ENCODE measurements at regions not wholly inside any gene's neighbourhood (a gene's known extent, or its start where the extent isn't known, plus 50 kb on each side); places are given as distances from the start of the nearest gene placed in this dataset.

DNA sequence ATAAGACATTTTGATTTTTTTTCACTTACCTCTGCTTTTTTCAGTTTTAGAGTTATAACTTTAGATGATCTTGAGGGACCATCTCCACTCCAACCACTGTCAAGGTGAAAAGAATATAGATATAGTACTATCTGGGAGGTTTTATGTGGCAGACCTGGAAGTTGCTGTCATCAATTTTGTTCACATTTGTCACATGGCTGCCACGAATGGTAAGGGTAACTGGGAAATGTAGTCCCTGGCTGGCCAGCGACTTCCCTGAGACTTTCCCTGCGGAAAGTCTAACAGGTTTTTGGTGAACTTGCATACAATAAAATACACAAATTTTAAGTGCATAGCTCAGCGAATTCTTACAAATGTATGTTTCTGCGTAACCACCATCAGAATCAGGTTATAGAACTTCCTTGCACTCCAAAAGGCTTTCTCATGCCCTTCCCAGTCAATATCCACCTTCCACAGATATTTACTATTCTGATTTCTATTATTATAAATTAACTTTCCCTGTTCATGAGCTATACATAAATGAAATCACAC lies 121.5 kb downstream of the MAT2B start:
- Histone ChIP-seq H4K20me1 (ENCODE audit: insufficient read depth) (no peaks in the 10 kb centered on the region), H3F3A (ENCODE audit: insufficient read depth) (no peaks in the 10 kb centered on the region), H3K9me3 (ENCODE audit: low read depth) (no peaks in the 10 kb centered on the region), H3K36me3 (ENCODE audit: low read depth) (no peaks in the 10 kb centered on the region), H3K27ac (no peak overlapping the region), H3K4me2 (ENCODE audit: unreplicated experiment) (no peak overlapping the region), H3K4me3 (no peak overlapping the region), H3K4me1 (ENCODE audit: insufficient read depth) (no peaks in the 10 kb centered on the region), H3K79me2 (ENCODE audit: insufficient read depth) (no peaks in the 10 kb centered on the region), H3K9me2 (ENCODE audit: insufficient read depth) (no peaks in the 10 kb centered on the region), H3K27me3 (replicated peaks; ENCODE audit: insufficient read depth) (no peaks in the 10 kb centered on the region), H2AFZ (no peak overlapping the region), H3K9ac (no peak overlapping the region)
- in situ Hi-C loops (cut with MboI), result no loop called here
- 58 to 60% methylated on average over 5 of the region's 5 CpGs for WGBS, 2 experiments (ENCODE audit: low coverage in 1 of 2, low lambda C conversion rate in 2 of 2, missing lambda C conversion rate in 2 of 2)
- TF ChIP-seq EZH2phosphoT487 (IDR thresholded peaks at IDR 0.05; ENCODE audit: insufficient read depth, low read depth), result no peak
- TF ChIP-seq EZH2 (IDR thresholded peaks at IDR 0.05; ENCODE audit: insufficient read depth, poor library complexity, severe bottlenecking), result no peak
- no peak for DNase-seq

DNA sequence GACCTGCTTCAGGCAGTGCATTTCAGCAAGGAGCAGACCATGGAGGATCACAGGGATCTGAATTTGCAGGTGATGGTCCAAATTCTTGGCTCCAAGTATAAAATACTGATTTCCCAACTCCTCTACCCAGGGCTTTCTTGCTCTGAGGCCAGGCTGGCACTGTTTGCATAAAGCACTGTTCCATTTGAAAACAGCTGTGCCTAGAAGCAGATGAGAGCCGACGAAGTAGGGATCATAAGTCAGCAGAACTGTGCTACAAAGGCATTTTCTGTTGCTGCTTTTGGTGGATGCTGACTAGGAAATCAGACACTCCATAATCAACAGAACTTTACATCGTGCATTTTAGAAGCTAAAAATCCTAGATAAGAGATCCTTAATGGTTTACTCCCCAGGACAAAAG lies 126.4 kb downstream of the MAT2B start:
- Histone ChIP-seq H3K9me2 (ENCODE audit: insufficient read depth) (no peaks in the 10 kb centered on the region), H3F3A (ENCODE audit: insufficient read depth) (no peaks in the 10 kb centered on the region), H3K4me2 (ENCODE audit: unreplicated experiment) (no peak overlapping the region), H3K4me1 (ENCODE audit: insufficient read depth) (no peaks in the 10 kb centered on the region), H3K9me3 (ENCODE audit: low read depth) (no peaks in the 10 kb centered on the region), H3K27ac (no peak overlapping the region), H3K9ac (no peak overlapping the region), H4K20me1 (ENCODE audit: insufficient read depth) (no peaks in the 10 kb centered on the region), H3K79me2 (ENCODE audit: insufficient read depth) (no peaks in the 10 kb centered on the region), H3K4me3 (no peak overlapping the region), H3K27me3 (replicated peaks; ENCODE audit: insufficient read depth) (peaks cover 7% of the 10 kb centered on the region; the same call in 1 of the 2 replicates), H2AFZ (no peak overlapping the region), H3K36me3 (ENCODE audit: low read depth) (no peaks in the 10 kb centered on the region)
- TF ChIP-seq EZH2phosphoT487 (IDR thresholded peaks at IDR 0.05; ENCODE audit: insufficient read depth, low read depth) (no peak), EZH2 (IDR thresholded peaks at IDR 0.05; ENCODE audit: insufficient read depth, poor library complexity, severe bottlenecking) (no peak)
- WGBS, 2 experiments (ENCODE audit: low coverage in 1 of 2, low lambda C conversion rate in 2 of 2, missing lambda C conversion rate in 2 of 2), result 7 to 11% methylated on average over 3 of the region's 3 CpGs
- DNase-seq, result no peak
- in situ Hi-C loops (cut with MboI), result no loop called here

DNA sequence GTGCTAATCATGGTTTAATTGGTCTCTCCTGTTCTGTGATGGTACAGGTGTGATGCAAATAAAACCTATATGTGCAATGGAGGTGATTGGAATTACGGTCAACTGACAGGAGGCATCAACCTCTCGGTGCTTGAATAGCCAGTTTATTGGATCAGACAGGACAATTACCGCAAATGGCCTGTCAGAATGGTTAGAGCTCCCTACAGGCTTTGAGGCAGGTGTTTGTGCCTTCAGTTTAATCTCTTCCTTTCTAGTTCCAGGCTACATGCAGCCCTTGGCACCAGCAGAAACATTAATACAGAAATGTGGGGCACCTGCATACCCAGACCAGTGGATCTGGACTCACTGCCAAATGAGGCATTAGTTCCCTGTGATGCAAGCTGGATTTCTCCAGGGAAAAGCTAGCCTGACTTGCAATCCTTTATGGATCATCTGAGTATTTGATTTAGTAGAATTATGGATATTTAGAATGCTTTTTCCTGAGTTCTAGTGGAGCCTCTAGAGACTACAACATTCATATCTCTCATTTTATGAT lies 128.6 kb downstream of the MAT2B start:
- H3K9me2 ChIP-seq (ENCODE audit: insufficient read depth), result no peaks in the 10 kb centered on the region
- no peak for TF ChIP-seq EZH2 (IDR thresholded peaks at IDR 0.05; ENCODE audit: insufficient read depth, poor library complexity, severe bottlenecking)
- no peak for TF ChIP-seq EZH2phosphoT487 (IDR thresholded peaks at IDR 0.05; ENCODE audit: insufficient read depth, low read depth)
- WGBS, 2 experiments (ENCODE audit: low coverage in 1 of 2, low lambda C conversion rate in 2 of 2, missing lambda C conversion rate in 2 of 2), result 42 to 44% methylated on average over 3 of the region's 3 CpGs
- in situ Hi-C loops (cut with MboI), result no loop called here
- no peaks in the 10 kb centered on the region for H3F3A ChIP-seq (ENCODE audit: insufficient read depth)
- no peak for DNase-seq
- peaks cover 7% of the 10 kb centered on the region; the same call in 1 of the 2 replicates for H3K27me3 ChIP-seq (replicated peaks; ENCODE audit: insufficient read depth)
- no peaks in the 10 kb centered on the region for H3K9me3 ChIP-seq (ENCODE audit: low read depth)
- H2AFZ ChIP-seq, result no peak overlapping the region
- H3K4me3 ChIP-seq, result no peak overlapping the region
- no peaks in the 10 kb centered on the region for H4K20me1 ChIP-seq (ENCODE audit: insufficient read depth)
- H3K36me3 ChIP-seq (ENCODE audit: low read depth), result no peaks in the 10 kb centered on the region
- no peaks in the 10 kb centered on the region for H3K4me1 ChIP-seq (ENCODE audit: insufficient read depth)
- no peak overlapping the region for H3K9ac ChIP-seq
- no peaks in the 10 kb centered on the region for H3K79me2 ChIP-seq (ENCODE audit: insufficient read depth)
- no peak overlapping the region for H3K4me2 ChIP-seq (ENCODE audit: unreplicated experiment)
- H3K27ac ChIP-seq, result no peak overlapping the region

DNA sequence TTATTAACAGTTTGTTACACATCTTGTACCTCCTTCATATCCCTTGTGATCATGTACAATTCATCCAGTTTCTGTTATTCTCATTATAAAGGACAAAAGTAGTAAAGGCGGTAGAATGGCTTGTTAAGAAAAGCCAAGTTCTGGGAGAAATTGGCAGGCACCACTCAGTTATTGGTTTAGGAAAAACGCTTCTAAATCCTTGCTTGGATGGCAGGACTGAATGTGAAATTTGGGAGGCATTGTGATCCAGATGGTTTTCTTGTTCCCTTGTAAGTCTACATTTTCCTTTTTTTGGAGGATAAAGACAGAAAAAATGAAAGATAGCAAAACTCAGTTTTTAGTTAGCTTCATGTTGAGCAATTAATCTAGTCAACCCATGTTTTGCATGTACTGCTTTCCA lies 130.2 kb downstream of the MAT2B start:
- Histone ChIP-seq H3K79me2 (ENCODE audit: insufficient read depth) (no peaks in the 10 kb centered on the region), H3K4me3 (no peak overlapping the region), H3K4me2 (ENCODE audit: unreplicated experiment) (no peak overlapping the region), H3K9me2 (ENCODE audit: insufficient read depth) (no peaks in the 10 kb centered on the region), H3K36me3 (ENCODE audit: low read depth) (no peaks in the 10 kb centered on the region), H3K9ac (no peak overlapping the region), H2AFZ (no peak overlapping the region), H3F3A (ENCODE audit: insufficient read depth) (no peaks in the 10 kb centered on the region), H4K20me1 (ENCODE audit: insufficient read depth) (no peaks in the 10 kb centered on the region), H3K9me3 (ENCODE audit: low read depth) (no peaks in the 10 kb centered on the region), H3K4me1 (ENCODE audit: insufficient read depth) (no peaks in the 10 kb centered on the region), H3K27ac (no peak overlapping the region), H3K27me3 (replicated peaks; ENCODE audit: insufficient read depth) (peaks cover 7% of the 10 kb centered on the region; the same call in 1 of the 2 replicates)
- TF ChIP-seq EZH2 (IDR thresholded peaks at IDR 0.05; ENCODE audit: insufficient read depth, poor library complexity, severe bottlenecking), result no peak
- TF ChIP-seq EZH2phosphoT487 (IDR thresholded peaks at IDR 0.05; ENCODE audit: insufficient read depth, low read depth), result no peak
- WGBS, 2 experiments (ENCODE audit: low coverage in 1 of 2, low lambda C conversion rate in 2 of 2, missing lambda C conversion rate in 2 of 2), result 13 to 16% methylated on average over 2 of the region's 2 CpGs
- DNase-seq, result no peak
- in situ Hi-C loops (cut with MboI), result no loop called here
